IMR-90 (cell line): ENCODE measurements at regions not wholly inside any gene's neighbourhood (a gene's known extent, or its start where the extent isn't known, plus 50 kb on each side); places are given as distances from the start of the nearest gene placed in this dataset.

Source experiments
- BHLHE40 ChIP-seq: fragments of 150-350 bp; IDR thresholded peaks from 2 replicates; pipeline ENCODE4 v1.6.1; 2016; ENCODE audit warnings: mild to moderate bottlenecking, low read depth, low read length
- CHD1 ChIP-seq: IDR thresholded peaks from 2 replicates; pipeline ENCODE4 v1.6.1; 2012; ENCODE audit warnings: low read depth, low read length, improper control_type of control experiment
- MAZ ChIP-seq: IDR thresholded peaks from 2 replicates; pipeline ENCODE4 v1.6.1; 2012; ENCODE audit warnings: low read depth, mild to moderate bottlenecking, low read length, improper control_type of control experiment, moderate library complexity, borderline replicate concordance
- MXI1 ChIP-seq: IDR thresholded peaks from 2 replicates; pipeline ENCODE4 v1.6.1; 2012; ENCODE audit warnings: low read depth, mild to moderate bottlenecking, low read length, moderate library complexity, borderline replicate concordance
- NFE2L2 ChIP-seq: fragments of 150-350 bp; IDR thresholded peaks from 2 replicates; pipeline ENCODE4 v1.6.1; 2016; ENCODE audit warnings: low read depth, mild to moderate bottlenecking, low read length
- POLR2A ChIP-seq: IDR thresholded peaks from 2 replicates; pipeline ENCODE4 v1.6.1; 2012; ENCODE audit warnings: mild to moderate bottlenecking, low read depth, low read length
- RAD21 ChIP-seq: IDR thresholded peaks from 2 replicates; pipeline ENCODE4 v1.6.1; 2012; ENCODE audit warnings: low read length, improper control_type of control experiment
- SMC3 ChIP-seq: fragments of 150-350 bp; IDR thresholded peaks from 2 replicates; pipeline ENCODE4 v1.6.1; 2016; ENCODE audit warnings: low read depth, mild to moderate bottlenecking, antibody characterized with exemption, low read length, moderate library complexity
- TF ChIP-seq, protein P1 (sequence below): fragments of 150-350 bp; IDR thresholded peaks from 2 replicates; pipeline ENCODE4 v1.6.1; 2017; ENCODE audit warnings: mild to moderate bottlenecking, antibody characterized with exemption, low read length, low read depth
- TF ChIP-seq, protein P2 (sequence below): conservative IDR thresholded peaks from 2 replicates; pipeline ENCODE4 v1.5.1; 2012; ENCODE audit warnings: mild to moderate bottlenecking, low read depth, low read length, improper control_type of control experiment
- TF ChIP-seq, protein P3 (sequence below): fragments of 150-350 bp; IDR thresholded peaks from 2 replicates; pipeline ENCODE4 v1.6.1; 2016; ENCODE audit warnings: low read depth, mild to moderate bottlenecking, low read length, moderate library complexity, borderline replicate concordance

DNA sequence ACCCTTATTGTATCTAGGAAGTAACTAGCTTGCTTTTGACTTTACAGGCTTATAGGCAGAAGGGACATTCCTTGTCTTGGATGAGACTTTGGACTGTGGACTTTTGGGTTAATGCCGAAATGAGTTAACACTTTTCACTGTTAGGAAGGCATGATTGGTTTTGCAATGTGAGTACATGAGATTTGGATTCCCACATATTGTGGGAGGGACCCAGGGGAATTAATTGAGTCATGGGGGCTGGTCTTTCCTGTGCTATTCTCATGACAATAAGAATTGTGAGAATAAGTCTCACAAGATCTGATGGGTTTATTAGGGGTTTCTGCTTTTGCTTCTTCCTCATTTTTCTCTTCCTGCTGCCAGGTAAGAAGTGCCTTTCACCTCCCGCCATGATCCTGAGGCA is 417.5 kb downstream of the HINT1 start:
- TF ChIP-seq, protein P1, sequence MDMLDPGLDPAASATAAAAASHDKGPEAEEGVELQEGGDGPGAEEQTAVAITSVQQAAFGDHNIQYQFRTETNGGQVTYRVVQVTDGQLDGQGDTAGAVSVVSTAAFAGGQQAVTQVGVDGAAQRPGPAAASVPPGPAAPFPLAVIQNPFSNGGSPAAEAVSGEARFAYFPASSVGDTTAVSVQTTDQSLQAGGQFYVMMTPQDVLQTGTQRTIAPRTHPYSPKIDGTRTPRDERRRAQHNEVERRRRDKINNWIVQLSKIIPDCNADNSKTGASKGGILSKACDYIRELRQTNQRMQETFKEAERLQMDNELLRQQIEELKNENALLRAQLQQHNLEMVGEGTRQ: no peak
- TF ChIP-seq, protein P2, sequence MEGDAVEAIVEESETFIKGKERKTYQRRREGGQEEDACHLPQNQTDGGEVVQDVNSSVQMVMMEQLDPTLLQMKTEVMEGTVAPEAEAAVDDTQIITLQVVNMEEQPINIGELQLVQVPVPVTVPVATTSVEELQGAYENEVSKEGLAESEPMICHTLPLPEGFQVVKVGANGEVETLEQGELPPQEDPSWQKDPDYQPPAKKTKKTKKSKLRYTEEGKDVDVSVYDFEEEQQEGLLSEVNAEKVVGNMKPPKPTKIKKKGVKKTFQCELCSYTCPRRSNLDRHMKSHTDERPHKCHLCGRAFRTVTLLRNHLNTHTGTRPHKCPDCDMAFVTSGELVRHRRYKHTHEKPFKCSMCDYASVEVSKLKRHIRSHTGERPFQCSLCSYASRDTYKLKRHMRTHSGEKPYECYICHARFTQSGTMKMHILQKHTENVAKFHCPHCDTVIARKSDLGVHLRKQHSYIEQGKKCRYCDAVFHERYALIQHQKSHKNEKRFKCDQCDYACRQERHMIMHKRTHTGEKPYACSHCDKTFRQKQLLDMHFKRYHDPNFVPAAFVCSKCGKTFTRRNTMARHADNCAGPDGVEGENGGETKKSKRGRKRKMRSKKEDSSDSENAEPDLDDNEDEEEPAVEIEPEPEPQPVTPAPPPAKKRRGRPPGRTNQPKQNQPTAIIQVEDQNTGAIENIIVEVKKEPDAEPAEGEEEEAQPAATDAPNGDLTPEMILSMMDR: no peak
- no peak for TF ChIP-seq SMC3
- TF ChIP-seq POLR2A: no peak
- no peak for TF ChIP-seq BHLHE40
- no peak for TF ChIP-seq RAD21
- TF ChIP-seq, protein P3, sequence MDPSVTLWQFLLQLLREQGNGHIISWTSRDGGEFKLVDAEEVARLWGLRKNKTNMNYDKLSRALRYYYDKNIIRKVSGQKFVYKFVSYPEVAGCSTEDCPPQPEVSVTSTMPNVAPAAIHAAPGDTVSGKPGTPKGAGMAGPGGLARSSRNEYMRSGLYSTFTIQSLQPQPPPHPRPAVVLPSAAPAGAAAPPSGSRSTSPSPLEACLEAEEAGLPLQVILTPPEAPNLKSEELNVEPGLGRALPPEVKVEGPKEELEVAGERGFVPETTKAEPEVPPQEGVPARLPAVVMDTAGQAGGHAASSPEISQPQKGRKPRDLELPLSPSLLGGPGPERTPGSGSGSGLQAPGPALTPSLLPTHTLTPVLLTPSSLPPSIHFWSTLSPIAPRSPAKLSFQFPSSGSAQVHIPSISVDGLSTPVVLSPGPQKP: no peak
- TF ChIP-seq NFE2L2: no peak
- TF ChIP-seq MAZ: no peak
- TF ChIP-seq MXI1: no peak
- no peak for TF ChIP-seq CHD1
